T-cell (primary cell): ENCODE measurements at regions not wholly inside any gene's neighbourhood (a gene's known extent, or its start where the extent isn't known, plus 50 kb on each side); places are given as distances from the start of the nearest gene placed in this dataset.

ENCODE experiments used
- ATAC-seq, 4 experiments: fragments of 200-7000 bp in 3 of 4; fragments of 150-1000 bp in 1 of 4; cut with Tn5 transposase; replicated peaks in 1 of 4; 1 replicate in 3 of 4; 2 replicates in 1 of 4; pipeline ENCODE4 v1.10.0; 2021; ENCODE audit warnings: moderate library complexity in 3 of 4, mild to moderate bottlenecking in 2 of 4, moderate number of reproducible peaks in 1 of 4
- CTCF ChIA-PET, 2 donors: fragments of 300-600 bp; sonication (Branson Sonifier 250); formaldehyde crosslinking; loops; one replicate each; lab custom pipeline; 2022; ENCODE audit warnings: antibody characterized with exemption in 2 of 2; lab: Charles Lee
- POLR2A ChIA-PET, 2 donors: fragments of 300-600 bp; sonication (Branson Sonifier 250); formaldehyde crosslinking; loops; one replicate each; lab custom pipeline; 2022; ENCODE audit warnings: antibody characterized with exemption in 2 of 2; lab: Charles Lee
- DNase-seq, 35 experiments: peaks; one replicate each; pipeline versions ENCODE4 v3.0.0 to v3.0.0-alpha.2; 2013 to 2023
- H3K27ac ChIP-seq: one replicate; pipeline ENCODE4 v1.5.1; 2013; ENCODE audit warnings: low read length
- H3K27me3 ChIP-seq, 2 experiments: replicated peaks in 1 of 2; 1 replicate in 1 of 2; 2 replicates in 1 of 2; pipeline versions ENCODE4 v1.6.1 to v1.7.0; 2013; ENCODE audit warnings: low read length in 1 of 2, mixed read lengths in 1 of 2; ENCODE audit not compliant: control insufficient read depth in 2 of 2, insufficient read depth in 2 of 2; ENCODE audit errors: extremely low read depth in 1 of 2
- H3K36me3 ChIP-seq, 2 donors: 1 replicate in 1 of 2; 2 replicates in 1 of 2; pipeline versions ENCODE4 v1.6.1 to v1.7.0; 2013; ENCODE audit warnings: low read length in 1 of 2; ENCODE audit not compliant: control insufficient read depth in 2 of 2, insufficient read depth in 1 of 2; ENCODE audit errors: extremely low read depth in 1 of 2
- H3K4me1 ChIP-seq, 2 experiments: 1 replicate in 1 of 2; 2 replicates in 1 of 2; pipeline versions ENCODE4 v1.6.1 to v1.7.0; 2013; ENCODE audit warnings: low read length in 2 of 2, mixed read lengths in 1 of 2; ENCODE audit not compliant: insufficient read depth in 2 of 2, control insufficient read depth in 1 of 2; ENCODE audit errors: extremely low read depth in 1 of 2
- H3K4me3 ChIP-seq, 2 donors: 1 replicate in 1 of 2; 2 replicates in 1 of 2; pipeline versions ENCODE4 v1.5.1 to v1.7.0; 2013; ENCODE audit warnings: mild to moderate bottlenecking in 2 of 2, low read length in 1 of 2, moderate library complexity in 1 of 2; ENCODE audit not compliant: control insufficient read depth in 1 of 2; ENCODE audit errors: extremely low read depth in 1 of 2
- H3K9me3 ChIP-seq: 2 replicates; pipeline ENCODE4 v1.7.0; 2013
- H3K27ac Mint-ChIP-seq, 2 donors: one replicate each; pipeline ENCODE4 v1.8.0; 2020 to 2021; ENCODE audit warnings: mild to moderate bottlenecking in 2 of 2, mixed read lengths in 2 of 2
- H3K27me3 Mint-ChIP-seq, 2 donors: one replicate each; pipeline ENCODE4 v1.8.0; 2021 to 2022; ENCODE audit warnings: mixed read lengths in 2 of 2
- H3K36me3 Mint-ChIP-seq: one replicate; pipeline ENCODE4 v1.8.0; 2021; ENCODE audit warnings: mixed read lengths
- H3K4me1 Mint-ChIP-seq, 3 donors: one replicate each; pipeline ENCODE4 v1.8.0; 2020 to 2022; ENCODE audit warnings: mixed read lengths in 3 of 3, mild to moderate bottlenecking in 1 of 3
- H3K4me3 Mint-ChIP-seq, 3 donors: one replicate each; pipeline ENCODE4 v1.8.0; 2020 to 2022; ENCODE audit warnings: mild to moderate bottlenecking in 3 of 3, mixed read lengths in 3 of 3, moderate library complexity in 3 of 3
- H3K9me3 Mint-ChIP-seq, 3 donors: one replicate each; pipeline ENCODE4 v1.8.0; 2020 to 2022; ENCODE audit warnings: mixed read lengths in 3 of 3
- WGBS: methylation state at CpG from one replicate; pipeline ENCODE4 v1.1.5; 2013; ENCODE audit warnings: missing lambda C conversion rate; ENCODE audit not compliant: insufficient coverage; 5-methylcytosine and 5-hydroxymethylcytosine counted together

DNA sequence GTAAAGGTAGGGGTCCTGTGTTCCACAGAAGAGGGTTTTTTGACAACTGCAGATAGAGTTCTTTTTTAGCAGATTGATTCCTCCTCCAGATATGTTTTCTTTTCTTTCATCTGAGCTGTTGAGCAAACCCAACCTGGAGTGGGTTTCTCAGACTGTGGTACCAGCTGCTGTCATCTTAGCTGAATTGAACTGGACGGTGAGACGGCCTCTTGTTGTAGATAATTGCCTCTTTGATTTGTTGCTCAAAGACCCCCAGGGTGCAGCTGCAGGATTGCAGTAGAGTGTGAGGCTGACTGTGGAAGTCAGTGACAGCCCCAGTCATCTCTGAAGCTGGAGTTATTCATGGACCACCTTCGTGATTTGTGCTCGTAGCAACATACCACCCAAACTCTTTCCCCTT lies 317.7 kb downstream of the AACS start:
- Histone ChIP-seq H3K27me3 (no peaks in the 10 kb centered on the region), H3K4me1 (no peaks in the 10 kb centered on the region), H3K9me3 (no peaks in the 10 kb centered on the region), H3K4me3 (no peak overlapping the region), H3K36me3 (no peaks in the 10 kb centered on the region), H3K27ac (no peak overlapping the region)
- POLR2A ChIA-PET: no interaction called here
- CTCF ChIA-PET: no interaction called here
- 54% methylated on average over 2 of the region's 4 CpGs for WGBS
- DNase-seq: no peak
- Mint-ChIP-seq H3K9me3 (peaks cover 0 to 11% (median 0%) of the 10 kb centered on the region in 3 donors), H3K4me1 (no peaks in the 10 kb centered on the region), H3K27me3 (peaks cover 2 to 28% of the 10 kb centered on the region in 2 donors), H3K36me3 (no peaks in the 10 kb centered on the region), H3K27ac (no peak overlapping the region), H3K4me3 (no peak overlapping the region)
- no peak for ATAC-seq

DNA sequence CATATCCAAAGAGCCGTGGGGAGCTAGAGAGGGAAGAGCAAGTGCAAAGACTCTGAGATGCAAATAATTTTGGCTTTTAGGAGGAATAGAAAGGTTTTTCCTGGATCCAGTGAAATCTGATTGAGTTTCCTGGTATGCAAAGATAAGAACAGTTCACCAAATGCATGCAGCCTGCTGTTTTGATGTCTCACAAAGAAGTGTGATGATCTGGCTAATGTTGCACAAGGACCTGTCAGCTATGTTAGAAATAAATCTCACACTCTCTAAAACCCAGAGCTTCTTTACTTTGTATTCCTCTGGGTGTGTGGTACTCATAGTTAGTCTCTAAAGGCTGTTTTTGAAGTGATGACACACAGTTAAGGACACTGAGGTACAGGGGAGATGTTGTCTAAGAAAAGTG lies 321.4 kb downstream of the AACS start:
- Mint-ChIP-seq H3K27me3 (peaks cover 3 to 18% of the 10 kb centered on the region in 2 donors), H3K4me1 (no peaks in the 10 kb centered on the region), H3K36me3 (no peaks in the 10 kb centered on the region), H3K4me3 (no peak overlapping the region), H3K9me3 (peaks cover 0 to 8% (median 0%) of the 10 kb centered on the region in 3 donors), H3K27ac (no peak overlapping the region)
- ChIA-PET CTCF (interaction anchor here in 1 of 2 donors (0.8 kb wide), 1 partner anchor 16 kb away, joined by 3 read pairs; no protein-coding TSS in a partner anchor), POLR2A (no interaction called here)
- no peak overlapping the region for H3K4me3 ChIP-seq
- no peak for ATAC-seq
- no peaks in the 10 kb centered on the region for H3K4me1 ChIP-seq
- no peak for DNase-seq
- no peaks in the 10 kb centered on the region for H3K9me3 ChIP-seq
- H3K27ac ChIP-seq: no peak overlapping the region
- H3K27me3 ChIP-seq: no peaks in the 10 kb centered on the region
- H3K36me3 ChIP-seq: no peaks in the 10 kb centered on the region
- 50% methylated on average over 1 of the region's 1 CpG for WGBS

DNA sequence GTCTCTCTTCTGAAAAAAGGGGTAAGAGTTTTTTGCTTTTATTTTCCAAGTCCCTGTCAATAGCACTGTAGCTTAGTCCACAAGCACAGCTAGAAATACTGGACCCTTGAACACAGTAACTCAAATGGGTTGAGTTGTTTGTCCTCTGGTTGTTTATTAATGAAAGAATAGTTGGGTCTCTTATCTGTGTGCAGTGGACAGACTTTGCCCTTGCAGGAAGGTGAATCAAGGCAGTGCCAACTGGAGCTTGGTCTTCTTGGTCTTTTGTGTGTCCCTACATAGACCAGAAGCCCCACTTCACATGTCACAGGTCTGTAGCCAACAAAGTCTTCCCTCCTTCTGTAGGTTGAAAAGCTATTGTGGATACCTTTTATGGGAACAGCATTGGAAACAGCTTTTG lies 322.0 kb downstream of the AACS start:
- ATAC-seq: no peak
- POLR2A ChIA-PET: no interaction called here
- H3K36me3 ChIP-seq: no peaks in the 10 kb centered on the region

GRCh38 chr12:125389061-125389697 lies 323.9 kb downstream of the AACS start:
- CTCF ChIA-PET: no interaction called here
- no peak overlapping the region for H3K4me3 Mint-ChIP-seq
- H3K27me3 ChIP-seq: peaks cover 0 to 6% of the 10 kb centered on the region in 2 experiments
- H3K27ac ChIP-seq: no peak overlapping the region
- H3K27ac Mint-ChIP-seq: no peak overlapping the region
- no peaks in the 10 kb centered on the region for H3K36me3 ChIP-seq
- H3K4me1 ChIP-seq: no peaks in the 10 kb centered on the region
- H3K27me3 Mint-ChIP-seq: peaks cover 3 to 24% of the 10 kb centered on the region in 2 donors
- H3K4me3 ChIP-seq: no peak overlapping the region
- POLR2A ChIA-PET: no interaction called here
- H3K4me1 Mint-ChIP-seq: no peaks in the 10 kb centered on the region
- no peaks in the 10 kb centered on the region for H3K9me3 ChIP-seq
- no peak for DNase-seq
- no peak for ATAC-seq
- H3K36me3 Mint-ChIP-seq: no peaks in the 10 kb centered on the region
- H3K9me3 Mint-ChIP-seq: peaks cover 0 to 8% (median 0%) of the 10 kb centered on the region in 3 donors

More for the DNA sequence above, 322.0 kb downstream of the AACS start:
- CTCF ChIA-PET: interaction anchor here in 1 of 2 donors (0.8 kb wide), 1 partner anchor 15 kb away, joined by 3 read pairs; no protein-coding TSS in a partner anchor
- H3K4me3 ChIP-seq: no peak overlapping the region
- Mint-ChIP-seq H3K27ac (no peak overlapping the region), H3K36me3 (no peaks in the 10 kb centered on the region), H3K9me3 (peaks cover 0 to 8% (median 0%) of the 10 kb centered on the region in 3 donors), H3K4me1 (no peaks in the 10 kb centered on the region), H3K27me3 (peaks cover 3 to 18% of the 10 kb centered on the region in 2 donors), H3K4me3 (no peak overlapping the region)
- H3K27ac ChIP-seq: no peak overlapping the region
- H3K4me1 ChIP-seq: no peaks in the 10 kb centered on the region
- H3K27me3 ChIP-seq: no peaks in the 10 kb centered on the region
- DNase-seq: no peak
- no peaks in the 10 kb centered on the region for H3K9me3 ChIP-seq

DNA sequence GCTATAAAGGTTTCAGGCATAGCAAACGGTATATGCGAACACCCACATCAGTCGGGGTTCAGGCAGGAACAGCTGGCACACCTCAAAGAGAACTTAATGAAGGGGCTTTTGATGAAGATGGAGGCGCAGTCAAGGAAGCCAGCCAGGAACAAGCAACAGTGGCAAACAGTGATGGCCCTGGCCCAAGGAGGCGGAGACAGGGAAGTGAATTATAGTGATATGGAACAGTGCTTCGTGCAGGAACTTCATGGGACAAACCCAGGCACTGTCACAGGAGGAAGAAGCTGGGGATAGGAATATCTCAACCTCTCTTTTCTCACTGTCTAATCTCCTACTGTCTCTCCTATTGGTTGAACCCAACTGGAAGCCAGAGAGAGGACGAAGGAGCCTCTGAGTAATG lies 328.3 kb downstream of the AACS start:
- no peak for ATAC-seq
- no peak overlapping the region for H3K27ac ChIP-seq
- H3K9me3 ChIP-seq: no peaks in the 10 kb centered on the region
- H3K4me1 ChIP-seq: no peaks in the 10 kb centered on the region
- no peak overlapping the region for H3K4me3 Mint-ChIP-seq
- no peaks in the 10 kb centered on the region for H3K36me3 ChIP-seq
- DNase-seq: no peak
- H3K4me1 Mint-ChIP-seq: no peaks in the 10 kb centered on the region
- peaks cover 0 to 6% of the 10 kb centered on the region in 2 experiments for H3K27me3 ChIP-seq
- peaks cover 2 to 4% (median 3%) of the 10 kb centered on the region in 3 donors for H3K9me3 Mint-ChIP-seq
- no peaks in the 10 kb centered on the region for H3K36me3 Mint-ChIP-seq
- peaks cover 2 to 9% of the 10 kb centered on the region in 2 donors for H3K27me3 Mint-ChIP-seq
- ChIA-PET CTCF (no interaction called here), POLR2A (no interaction called here)
- H3K27ac Mint-ChIP-seq: no peak overlapping the region
- no peak overlapping the region for H3K4me3 ChIP-seq
- 48% methylated on average over 4 of the region's 7 CpGs for WGBS

GRCh38 chr12:125395583-125396215 lies 330.5 kb downstream of the AACS start:
- no peaks in the 10 kb centered on the region for H3K36me3 Mint-ChIP-seq
- WGBS: 100% methylated on average over 1 of the region's 5 CpGs
- H3K36me3 ChIP-seq: no peaks in the 10 kb centered on the region
- H3K27ac ChIP-seq: no peak overlapping the region
- H3K4me1 ChIP-seq: no peaks in the 10 kb centered on the region
- H3K27me3 ChIP-seq: peaks cover 0 to 6% of the 10 kb centered on the region in 2 experiments
- no peak overlapping the region for H3K27ac Mint-ChIP-seq
- H3K27me3 Mint-ChIP-seq: peaks cover 1 to 9% of the 10 kb centered on the region in 2 donors
- CTCF ChIA-PET: no interaction called here
- peaks cover 2 to 9% (median 3%) of the 10 kb centered on the region in 3 donors for H3K9me3 Mint-ChIP-seq
- H3K4me3 Mint-ChIP-seq: no peak overlapping the region
- ATAC-seq: no peak
- no peaks in the 10 kb centered on the region for H3K9me3 ChIP-seq
- no peak for DNase-seq
- no peaks in the 10 kb centered on the region for H3K4me1 Mint-ChIP-seq
- no peak overlapping the region for H3K4me3 ChIP-seq
- POLR2A ChIA-PET: no interaction called here
